HL-60/S4 treated with phorbol 12-myristate 13-acetate at 8.2 ng/mL for 4 days and 3 days (cell line): ENCODE measurements at regions not wholly inside any gene's neighbourhood (a gene's known extent, or its start where the extent isn't known, plus 50 kb on each side); places are given as distances from the start of the nearest gene placed in this dataset.

ENCODE experiments used
- in situ Hi-C: fragments of 300-500 bp; cut with MboI; formaldehyde crosslinking; loops from 2 replicates; pipeline ENCODE4 v1.15.0; 2022; ENCODE audit warnings: low sequenced_read_pairs

- in situ Hi-C loops: no loop called here
Observed at GRCh38 chr2:76584474-76584873, 873.8 kb upstream of the GCFC2 start.

DNA sequence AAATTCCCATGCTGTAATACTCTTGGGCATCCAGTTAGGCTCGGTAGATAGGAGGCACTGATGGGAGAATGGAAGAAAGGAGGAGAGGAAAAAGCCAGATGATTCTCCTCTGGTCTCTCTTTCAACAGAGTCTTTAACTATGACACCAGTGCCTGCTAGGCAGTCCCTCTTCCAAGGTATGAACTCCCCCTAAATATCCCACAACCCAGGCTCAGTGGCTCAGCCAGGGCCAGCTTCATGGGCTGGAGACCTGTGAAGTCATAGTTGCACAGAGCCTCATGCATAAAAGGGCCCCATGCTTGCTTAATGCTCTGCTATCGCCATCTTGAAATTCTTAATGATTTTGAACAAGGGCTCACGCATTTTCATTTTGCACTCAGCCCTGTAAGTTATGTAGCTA is 869.2 kb upstream of the GCFC2 start:
- in situ Hi-C loops: no loop called here

GRCh38 chr2:76572981-76573380 is 862.3 kb upstream of the GCFC2 start:
- in situ Hi-C loops: no loop called here

DNA sequence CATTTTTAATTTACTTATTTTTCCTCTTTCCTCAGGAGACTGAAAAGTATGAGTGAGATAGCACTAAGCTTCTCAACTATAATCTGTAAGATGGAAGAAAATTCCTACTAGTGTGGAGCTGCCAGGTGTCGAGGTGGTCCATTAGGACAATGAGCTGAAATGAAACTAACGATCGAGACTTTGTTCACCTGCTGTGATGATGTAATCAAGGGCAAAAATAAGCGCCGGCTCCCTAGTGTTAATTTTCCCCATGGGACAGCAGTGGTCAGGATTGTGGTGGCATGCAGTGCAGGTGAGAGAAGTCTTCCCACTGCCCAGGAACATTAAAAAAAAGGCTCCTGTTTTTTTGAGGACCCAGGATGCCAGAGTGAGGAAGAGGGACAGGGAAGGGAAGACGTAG is 859.1 kb upstream of the GCFC2 start:
- in situ Hi-C loops: no loop called here

DNA sequence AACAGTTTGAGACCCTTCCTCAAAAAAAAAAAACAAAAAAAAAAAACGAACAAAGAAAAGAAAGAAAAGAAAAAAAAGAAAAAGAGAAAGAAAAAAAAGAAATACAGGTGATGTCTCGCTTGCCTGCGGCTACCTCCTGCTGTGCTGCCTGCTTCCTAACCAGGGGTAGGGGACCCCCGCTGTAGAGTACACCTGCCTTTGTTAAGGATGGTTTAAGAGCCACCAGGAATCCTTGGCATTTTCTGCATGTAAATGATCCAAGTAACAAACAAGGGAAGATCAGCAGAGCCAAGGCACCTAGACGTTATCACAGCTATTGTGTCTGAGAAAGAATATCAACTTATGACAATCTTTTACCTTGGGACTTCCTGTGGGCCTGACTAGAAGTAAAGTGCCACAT is 856.8 kb upstream of the GCFC2 start:
- in situ Hi-C loops: no loop called here

- in situ Hi-C loops: no loop called here
Observed at GRCh38 chr2:76564734-76565133, 854.0 kb upstream of the GCFC2 start.

GRCh38 chr2:76563730-76564129 is 853.0 kb upstream of the GCFC2 start:
- in situ Hi-C loops: no loop called here

- in situ Hi-C loops: no loop called here
Observed at GRCh38 chr2:76558157-76558556, 847.4 kb upstream of the GCFC2 start.

DNA sequence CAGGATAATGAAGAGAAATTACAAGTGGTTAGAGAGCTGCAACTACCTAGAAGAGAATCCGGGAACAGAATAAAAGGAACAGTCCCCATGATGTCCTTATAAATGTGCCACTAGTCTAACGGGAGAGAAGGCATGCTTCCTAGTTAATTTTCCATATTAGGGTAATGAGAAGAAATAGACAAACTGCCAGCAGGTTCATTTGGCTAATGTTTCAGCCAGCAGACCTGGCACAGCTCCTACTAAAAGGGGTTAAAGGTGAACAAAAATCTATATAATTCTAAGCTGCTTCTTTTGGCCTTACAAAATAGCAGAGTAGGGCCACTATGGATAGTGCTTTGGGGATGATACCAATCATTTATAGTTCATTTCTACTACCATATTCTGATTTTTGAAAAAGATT is 845.3 kb upstream of the GCFC2 start:
- in situ Hi-C loops: no loop called here

DNA sequence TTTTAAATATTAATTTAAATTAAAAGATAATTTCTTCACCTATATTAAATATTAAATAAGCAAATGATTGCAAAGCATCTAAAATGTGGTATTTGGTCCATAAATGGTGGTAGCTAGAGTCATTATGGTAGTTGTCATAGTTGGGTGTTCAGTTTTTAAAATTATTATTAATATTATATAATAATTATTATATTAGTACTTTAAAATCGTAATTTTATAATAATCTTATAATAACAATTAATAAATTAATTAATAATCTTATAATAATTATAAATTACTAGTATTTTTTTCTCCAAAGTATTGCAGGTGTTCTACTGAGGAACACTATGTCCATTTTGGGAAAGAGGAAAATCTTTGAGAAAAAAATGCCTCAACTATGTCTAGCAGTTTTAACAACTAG is 835.5 kb upstream of the GCFC2 start:
- in situ Hi-C loops: no loop called here

GRCh38 chr2:76544901-76545300 is 834.2 kb upstream of the GCFC2 start:
- in situ Hi-C loops: no loop called here

- in situ Hi-C loops: no loop called here
Observed at GRCh38 chr2:76517574-76517909, 806.8 kb upstream of the GCFC2 start.

- in situ Hi-C loops: no loop called here
Observed at GRCh38 chr2:76516861-76517573, 806.3 kb upstream of the GCFC2 start.

DNA sequence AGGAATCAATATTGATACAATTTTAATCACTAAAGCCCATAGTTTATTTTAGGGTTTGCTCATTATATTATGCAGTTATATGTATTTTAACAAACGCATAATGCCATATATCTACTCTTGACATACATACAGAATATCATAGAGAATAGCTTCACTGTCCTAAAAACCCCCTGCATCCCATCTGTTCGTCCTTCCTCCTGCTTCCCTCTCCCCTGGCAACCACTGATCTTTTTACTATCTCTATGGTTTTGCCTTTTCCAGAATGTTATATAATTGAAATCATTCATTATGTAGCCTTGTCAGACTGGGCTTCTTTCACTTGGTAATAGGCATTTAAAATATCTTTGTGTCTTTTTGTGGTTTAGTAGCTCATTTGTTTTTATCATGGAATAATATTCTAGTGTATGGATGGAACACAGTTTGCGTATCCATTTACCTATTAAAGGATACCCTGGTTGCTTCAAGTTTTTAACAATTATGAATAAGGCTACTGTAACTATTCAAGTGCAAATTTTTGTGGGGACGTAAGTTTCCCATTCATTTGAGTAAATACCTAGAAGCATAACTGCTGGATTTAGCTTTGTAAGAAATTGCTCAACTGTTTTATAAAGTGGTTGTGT is 801.6 kb upstream of the GCFC2 start:
- in situ Hi-C loops: no loop called here

GRCh38 chr2:76506538-76506937 is 795.8 kb upstream of the GCFC2 start:
- in situ Hi-C loops: no loop called here

- in situ Hi-C loops: no loop called here
Observed at GRCh38 chr2:76501641-76502040, 790.9 kb upstream of the GCFC2 start.

DNA sequence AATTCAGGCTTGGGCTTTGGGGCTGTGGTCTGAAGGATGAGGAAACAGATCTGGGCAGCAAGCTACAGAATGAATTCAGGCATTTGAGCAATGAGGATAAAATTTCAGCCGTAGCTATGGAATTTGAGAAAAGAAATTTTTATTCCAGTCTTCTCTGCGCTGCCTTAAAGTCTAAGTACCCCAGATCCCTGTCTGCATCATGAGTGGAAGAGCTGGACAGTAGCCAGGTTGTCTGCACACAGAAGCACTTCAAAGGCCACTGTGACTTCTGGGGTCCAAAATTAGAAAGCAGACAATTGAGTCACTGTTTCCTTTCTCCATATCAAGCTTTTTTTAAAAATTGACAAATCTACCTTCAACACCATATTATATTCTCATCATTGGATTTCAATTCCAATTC is 787.6 kb upstream of the GCFC2 start:
- in situ Hi-C loops: no loop called here

GRCh38 chr2:76491503-76491902 is 780.8 kb upstream of the GCFC2 start:
- in situ Hi-C loops: no loop called here

DNA sequence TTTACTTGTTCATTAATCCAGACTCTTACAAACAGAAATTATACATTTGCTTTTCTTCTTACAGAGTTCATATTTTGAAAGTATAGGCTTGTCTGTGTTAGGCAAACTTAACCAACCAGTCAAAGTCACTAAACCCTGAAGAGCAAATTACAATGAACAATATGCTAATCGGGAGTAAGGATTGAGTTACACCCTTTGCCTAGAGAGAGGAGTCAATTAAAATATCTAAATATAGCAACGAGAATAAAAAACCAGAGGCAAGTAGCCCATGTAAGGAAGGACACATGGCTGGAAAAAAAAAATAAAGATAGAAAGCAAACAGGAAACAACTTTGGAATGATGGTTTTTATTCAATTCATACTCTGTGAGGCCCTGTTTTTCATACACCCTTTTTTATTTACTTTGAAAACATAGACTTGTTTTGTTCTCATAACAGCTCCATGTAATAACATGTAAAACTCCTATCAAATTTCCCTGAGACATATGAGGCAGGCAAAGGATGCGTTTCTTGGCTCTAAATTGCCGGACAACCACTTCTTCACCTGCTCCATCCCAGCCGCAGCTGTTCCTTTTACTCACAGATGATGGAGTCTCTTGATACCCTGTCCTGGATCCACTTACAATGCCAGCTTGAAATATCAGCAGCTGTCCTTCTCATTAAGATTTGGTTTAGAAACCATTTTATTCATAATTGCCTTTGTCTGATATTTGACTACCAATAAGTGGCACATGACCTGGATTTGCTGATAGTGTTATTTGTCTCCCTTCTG is 767.7 kb upstream of the GCFC2 start:
- in situ Hi-C loops: no loop called here

DNA sequence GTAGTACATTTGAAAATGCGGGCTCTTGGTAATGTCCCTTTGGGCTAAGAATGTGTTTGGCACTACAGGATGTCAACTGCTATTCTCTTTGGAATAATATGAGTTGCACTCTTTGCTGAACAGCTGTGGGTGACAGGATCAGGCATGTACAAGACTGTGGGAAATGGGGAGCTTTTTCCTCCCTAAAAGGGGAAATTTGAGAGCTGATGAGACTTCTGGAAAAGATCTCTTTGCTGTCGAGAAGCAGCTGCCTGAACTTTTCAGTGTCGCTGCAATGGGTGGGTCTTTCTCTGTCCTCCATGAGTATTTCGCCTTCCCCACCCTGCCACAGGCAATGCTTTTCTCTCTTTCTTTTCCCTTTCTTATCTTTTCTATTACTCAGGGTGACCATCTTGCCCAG is 762.2 kb upstream of the GCFC2 start:
- in situ Hi-C loops: no loop called here

GRCh38 chr2:76469066-76469465 is 758.4 kb upstream of the GCFC2 start:
- in situ Hi-C loops: no loop called here

DNA sequence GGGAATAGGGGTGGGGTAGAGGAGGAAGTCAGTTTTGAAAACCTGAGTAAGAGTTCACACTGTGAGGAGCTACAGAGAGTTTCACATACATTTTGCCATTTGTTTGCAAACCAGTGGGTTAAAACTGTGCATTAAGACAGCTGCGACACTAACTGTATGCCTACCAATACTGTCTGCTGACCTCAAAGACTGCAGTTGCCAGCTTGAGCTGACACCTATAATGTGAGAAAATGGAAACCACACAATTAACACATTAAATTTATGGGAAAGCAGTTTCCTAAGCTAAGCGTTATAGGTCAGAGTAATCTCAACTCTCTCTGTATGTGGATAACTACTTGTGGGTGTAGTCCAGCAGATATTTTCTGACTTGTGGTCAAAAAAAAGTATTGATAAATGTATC is 756.6 kb upstream of the GCFC2 start:
- in situ Hi-C loops: no loop called here
